HG02798 (cell line): ENCODE measurements at regions not wholly inside any gene's neighbourhood (a gene's known extent, or its start where the extent isn't known, plus 50 kb on each side); places are given as distances from the start of the nearest gene placed in this dataset.
A peak's percentile ranks its signal among the peaks of the same experiment; 100 is the strongest.
"Not testable (repeated sequence)": the region's sequence is repeated elsewhere in the genome, so short reads cannot be mapped to it uniquely, and the experiment has no call there.

Source experiments
- ATAC-seq: cut with Tn5 transposase; IDR thresholded peaks from one replicate; pipeline ENCODE4 v1.9.1; 2021; ENCODE audit warnings: mild to moderate bottlenecking; ENCODE audit not compliant: unreplicated experiment, poor library complexity

GRCh38 chr5:18295696-18296095, 661.4 kb downstream of the TAF11L14 start:
- ATAC-seq = not testable (repeated sequence)

GRCh38 chr5:18299166-18299565, 664.9 kb downstream of the TAF11L14 start:
- no peak for ATAC-seq

- peak; percentile 87 for ATAC-seq
These were observed 671.1 kb downstream of the TAF11L14 start for GRCh38 chr5:18305288-18305924.

- ATAC-seq = no peak
These were observed 677.0 kb downstream of the TAF11L14 start for GRCh38 chr5:18311266-18311665.

GRCh38 chr5:18312016-18312415, 677.8 kb downstream of the TAF11L14 start:
- ATAC-seq = no peak

- no peak for ATAC-seq
These were observed 680.0 kb downstream of the TAF11L14 start for GRCh38 chr5:18314192-18314778.

- no peak for ATAC-seq
These were observed 687.1 kb downstream of the TAF11L14 start for GRCh38 chr5:18321262-18321942.

- no peak for ATAC-seq
These were observed 689.6 kb downstream of the TAF11L14 start for GRCh38 chr5:18323891-18324290.

- ATAC-seq = no peak
These were observed 691.2 kb downstream of the TAF11L14 start for GRCh38 chr5:18325431-18325830.

GRCh38 chr5:18329328-18329727, 695.1 kb downstream of the TAF11L14 start:
- ATAC-seq = no peak

GRCh38 chr5:18333841-18334240, 699.6 kb downstream of the TAF11L14 start:
- no peak for ATAC-seq

- no peak for ATAC-seq
These were observed 700.7 kb downstream of the TAF11L14 start for GRCh38 chr5:18334949-18335348.

- ATAC-seq = no peak
These were observed 720.6 kb downstream of the TAF11L14 start for GRCh38 chr5:18354828-18355227.

GRCh38 chr5:18357486-18357885, 723.2 kb downstream of the TAF11L14 start:
- no peak for ATAC-seq

GRCh38 chr5:18366234-18366633, 732.0 kb downstream of the TAF11L14 start:
- ATAC-seq = no peak

GRCh38 chr5:18370531-18370930, 736.3 kb downstream of the TAF11L14 start:
- ATAC-seq = no peak

- no peak for ATAC-seq
These were observed 741.4 kb downstream of the TAF11L14 start for GRCh38 chr5:18375641-18376040.

- no peak for ATAC-seq
These were observed 743.8 kb downstream of the TAF11L14 start for GRCh38 chr5:18378066-18378465.

GRCh38 chr5:18379189-18379588, 744.9 kb downstream of the TAF11L14 start:
- no peak for ATAC-seq

- ATAC-seq = no peak
These were observed 746.6 kb downstream of the TAF11L14 start for GRCh38 chr5:18380729-18381362.
